ENCODE measurements at regions not wholly inside any gene's neighbourhood (a gene's known extent, or its start where the extent isn't known, plus 50 kb on each side); places are given as distances from the start of the nearest gene placed in this dataset.

GRCh38 chr18:24561369-24561965, 101.0 kb downstream of the HRH4 start:
- Mint-ChIP-seq H3K36me3 (ENCODE audit: low read depth) (peaks cover 2% of the 10 kb centered on the region), H3K4me3 (ENCODE audit: unreplicated experiment) (no peak overlapping the region), H3K27me3 (ENCODE audit: low read depth) (peaks cover 6% of the 10 kb centered on the region), H3K9me3 (ENCODE audit: low read depth) (no peaks in the 10 kb centered on the region), H3K4me1 (ENCODE audit: low read depth) (peaks cover 5% of the 10 kb centered on the region), H3K27ac (ENCODE audit: unreplicated experiment) (no peak overlapping the region)
- no peak for TF ChIP-seq CTCF (IDR thresholded peaks at IDR 0.05)
- DNase-seq (ENCODE audit: low spot score): no peak

GRCh38 chr18:24567199-24567598, 106.8 kb downstream of the HRH4 start:
- TF ChIP-seq CTCF (IDR thresholded peaks at IDR 0.05): no peak
- Mint-ChIP-seq H3K9me3 (ENCODE audit: low read depth) (no peaks in the 10 kb centered on the region), H3K27me3 (ENCODE audit: low read depth) (peaks cover 2% of the 10 kb centered on the region), H3K27ac (ENCODE audit: unreplicated experiment) (no peak overlapping the region), H3K36me3 (ENCODE audit: low read depth) (peaks cover 2% of the 10 kb centered on the region), H3K4me3 (ENCODE audit: unreplicated experiment) (no peak overlapping the region), H3K4me1 (ENCODE audit: low read depth) (no peaks in the 10 kb centered on the region)
- DNase-seq (ENCODE audit: low spot score): no peak

- no peak for DNase-seq (ENCODE audit: low spot score)
- Mint-ChIP-seq H3K27ac (ENCODE audit: unreplicated experiment) (no peak overlapping the region), H3K9me3 (ENCODE audit: low read depth) (peaks cover 13% of the 10 kb centered on the region), H3K27me3 (ENCODE audit: low read depth) (no peaks in the 10 kb centered on the region), H3K36me3 (ENCODE audit: low read depth) (peaks cover 2% of the 10 kb centered on the region), H3K4me1 (ENCODE audit: low read depth) (no peaks in the 10 kb centered on the region), H3K4me3 (ENCODE audit: unreplicated experiment) (no peak overlapping the region)
- no peak for TF ChIP-seq CTCF (IDR thresholded peaks at IDR 0.05)
These were observed 110.3 kb downstream of the HRH4 start for GRCh38 chr18:24570716-24571115.

GRCh38 chr18:24582771-24583170, 122.3 kb downstream of the HRH4 start:
- no peak for TF ChIP-seq CTCF (IDR thresholded peaks at IDR 0.05)
- no peak for DNase-seq (ENCODE audit: low spot score)
- Mint-ChIP-seq H3K4me1 (ENCODE audit: low read depth) (peaks cover 3% of the 10 kb centered on the region), H3K36me3 (ENCODE audit: low read depth) (no peaks in the 10 kb centered on the region), H3K27me3 (ENCODE audit: low read depth) (peaks cover 10% of the 10 kb centered on the region), H3K9me3 (ENCODE audit: low read depth) (no peaks in the 10 kb centered on the region), H3K27ac (ENCODE audit: unreplicated experiment) (no peak overlapping the region), H3K4me3 (ENCODE audit: unreplicated experiment) (no peak overlapping the region)

GRCh38 chr18:24584205-24584604, 123.8 kb downstream of the HRH4 start:
- DNase-seq (ENCODE audit: low spot score): no peak
- Mint-ChIP-seq H3K4me3 (ENCODE audit: unreplicated experiment) (no peak overlapping the region), H3K27me3 (ENCODE audit: low read depth) (peaks cover 8% of the 10 kb centered on the region), H3K36me3 (ENCODE audit: low read depth) (no peaks in the 10 kb centered on the region), H3K9me3 (ENCODE audit: low read depth) (no peaks in the 10 kb centered on the region), H3K4me1 (ENCODE audit: low read depth) (peaks cover 3% of the 10 kb centered on the region), H3K27ac (ENCODE audit: unreplicated experiment) (no peak overlapping the region)
- no peak for TF ChIP-seq CTCF (IDR thresholded peaks at IDR 0.05)

Data from chondrocyte (in vitro differentiated cells).